ENCODE measurements at regions not wholly inside any gene's neighbourhood (a gene's known extent, or its start where the extent isn't known, plus 50 kb on each side); places are given as distances from the start of the nearest gene placed in this dataset.

DNA sequence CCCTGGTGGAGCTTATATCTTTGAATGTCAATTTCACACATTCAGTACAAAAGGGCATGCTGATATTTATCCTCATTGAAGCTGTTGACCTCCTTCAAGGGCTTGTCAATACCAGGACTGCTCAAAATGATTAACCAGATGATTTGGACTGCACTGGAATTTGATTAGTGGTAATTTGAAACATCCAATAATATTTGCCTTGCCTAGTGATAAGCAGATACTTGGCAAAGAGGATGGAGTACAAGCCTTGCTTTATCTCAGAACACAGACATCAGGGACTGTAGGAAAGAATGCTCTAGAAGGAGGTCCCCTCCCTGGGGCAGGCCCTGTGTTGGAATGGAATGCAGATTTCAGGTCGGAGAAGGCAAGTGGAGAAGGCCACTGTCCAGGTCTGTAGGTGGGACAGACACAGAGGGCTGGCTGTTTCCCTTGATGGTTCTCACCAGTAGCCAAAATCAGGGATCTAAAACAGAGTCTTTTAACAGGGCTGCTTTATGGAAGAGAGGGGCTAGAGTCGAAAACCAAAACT, 64.8 kb upstream of the ZNF648 start:
- intact Hi-C loops (cut with DNase I): no loop called here
- TF ChIP-seq, protein P1, sequence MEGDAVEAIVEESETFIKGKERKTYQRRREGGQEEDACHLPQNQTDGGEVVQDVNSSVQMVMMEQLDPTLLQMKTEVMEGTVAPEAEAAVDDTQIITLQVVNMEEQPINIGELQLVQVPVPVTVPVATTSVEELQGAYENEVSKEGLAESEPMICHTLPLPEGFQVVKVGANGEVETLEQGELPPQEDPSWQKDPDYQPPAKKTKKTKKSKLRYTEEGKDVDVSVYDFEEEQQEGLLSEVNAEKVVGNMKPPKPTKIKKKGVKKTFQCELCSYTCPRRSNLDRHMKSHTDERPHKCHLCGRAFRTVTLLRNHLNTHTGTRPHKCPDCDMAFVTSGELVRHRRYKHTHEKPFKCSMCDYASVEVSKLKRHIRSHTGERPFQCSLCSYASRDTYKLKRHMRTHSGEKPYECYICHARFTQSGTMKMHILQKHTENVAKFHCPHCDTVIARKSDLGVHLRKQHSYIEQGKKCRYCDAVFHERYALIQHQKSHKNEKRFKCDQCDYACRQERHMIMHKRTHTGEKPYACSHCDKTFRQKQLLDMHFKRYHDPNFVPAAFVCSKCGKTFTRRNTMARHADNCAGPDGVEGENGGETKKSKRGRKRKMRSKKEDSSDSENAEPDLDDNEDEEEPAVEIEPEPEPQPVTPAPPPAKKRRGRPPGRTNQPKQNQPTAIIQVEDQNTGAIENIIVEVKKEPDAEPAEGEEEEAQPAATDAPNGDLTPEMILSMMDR (IDR thresholded peaks at IDR 0.05): no peak
- no peak for TF ChIP-seq POLR2A (IDR thresholded peaks at IDR 0.05)
- 74 to 80% (median 77%) methylated on average over 2 of the region's 2 CpGs for WGBS, 4 donors
- no peak overlapping the region for H3K27ac ChIP-seq
- H3K4me1 ChIP-seq (replicated peaks in 1 of 2): no peaks in the 10 kb centered on the region
- no peaks in the 10 kb centered on the region for H3K36me3 ChIP-seq (replicated peaks in 1 of 2)
- H3K9me3 ChIP-seq (replicated peaks in 1 of 3): no peaks in the 10 kb centered on the region
- DNase-seq: no peak
- no peaks in the 10 kb centered on the region for H3K27me3 ChIP-seq
- H3K4me3 ChIP-seq: no peak overlapping the region

DNA sequence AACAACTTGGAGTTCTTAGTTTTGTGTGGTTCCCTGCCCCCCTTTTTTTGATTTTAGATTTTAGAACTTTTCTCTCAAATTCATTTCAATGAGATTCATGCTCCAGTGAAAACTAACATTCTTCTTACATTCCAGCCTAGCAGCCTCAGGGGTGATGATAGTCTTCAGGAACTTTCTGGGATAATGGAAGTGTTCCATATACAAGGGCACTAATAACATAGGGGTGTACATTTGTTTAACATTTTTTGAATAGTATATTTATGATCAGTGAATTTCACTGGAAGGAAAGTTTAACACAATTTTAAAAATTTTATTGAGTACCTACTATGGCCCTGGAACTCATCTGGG, 61.4 kb upstream of the ZNF648 start:
- no peaks in the 10 kb centered on the region for H3K36me3 ChIP-seq (replicated peaks in 1 of 2)
- H3K4me1 ChIP-seq (replicated peaks in 1 of 2): no peaks in the 10 kb centered on the region
- DNase-seq: no peak
- no peak overlapping the region for H3K4me3 ChIP-seq
- TF ChIP-seq, protein P1 (IDR thresholded peaks at IDR 0.05): no peak
- no peak for TF ChIP-seq POLR2A (IDR thresholded peaks at IDR 0.05)
- H3K27ac ChIP-seq: no peak overlapping the region
- intact Hi-C loops (cut with DNase I): no loop called here
- no peaks in the 10 kb centered on the region for H3K27me3 ChIP-seq
- no peaks in the 10 kb centered on the region for H3K9me3 ChIP-seq (replicated peaks in 1 of 3)

DNA sequence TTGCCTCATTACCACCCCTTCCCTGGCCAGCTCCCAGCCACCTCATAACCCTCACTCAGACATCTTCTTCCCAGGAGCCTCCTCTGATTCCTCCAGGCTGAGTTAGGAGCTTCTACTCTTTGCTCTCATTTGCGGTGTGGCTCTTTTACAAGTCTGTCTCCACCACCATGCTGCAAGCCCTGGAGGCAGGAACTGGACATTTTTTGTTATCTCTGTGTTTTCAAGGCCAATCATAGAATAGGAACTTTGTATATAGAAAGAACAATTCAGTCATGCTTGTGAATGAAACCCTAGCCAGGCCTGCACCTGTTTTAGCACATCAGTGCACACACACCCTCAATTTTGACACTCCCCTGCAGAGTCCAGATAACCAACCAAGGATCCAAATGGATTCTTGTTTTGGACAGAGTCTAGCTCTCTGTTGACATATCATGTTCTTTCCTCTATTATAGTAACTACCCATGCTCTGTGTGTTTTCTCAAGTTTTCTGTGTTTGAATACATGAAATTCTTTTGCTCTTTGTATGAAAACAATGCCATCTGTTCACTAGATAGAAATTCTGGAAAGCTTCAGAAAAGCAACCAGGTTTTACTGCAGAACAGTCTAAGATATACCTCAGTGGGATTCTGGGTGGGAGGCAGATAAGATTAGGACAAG, 60.9 kb upstream of the ZNF648 start:
- 79 to 90% (median 86%) methylated on average over 1 of the region's 1 CpG for WGBS, 4 donors
- Histone ChIP-seq H3K27ac (no peak overlapping the region), H3K36me3 (replicated peaks in 1 of 2) (no peaks in the 10 kb centered on the region), H3K27me3 (no peaks in the 10 kb centered on the region), H3K9me3 (replicated peaks in 1 of 3) (no peaks in the 10 kb centered on the region), H3K4me3 (no peak overlapping the region), H3K4me1 (replicated peaks in 1 of 2) (no peaks in the 10 kb centered on the region)
- TF ChIP-seq, protein P1 (IDR thresholded peaks at IDR 0.05): no peak
- TF ChIP-seq POLR2A (IDR thresholded peaks at IDR 0.05): no peak
- no peak for DNase-seq
- intact Hi-C loops (cut with DNase I): no loop called here

GRCh38 chr1:182121787-182122186, 60.3 kb upstream of the ZNF648 start:
- intact Hi-C loops (cut with DNase I): no loop called here
- Histone ChIP-seq H3K4me1 (replicated peaks in 1 of 2) (no peaks in the 10 kb centered on the region), H3K4me3 (no peak overlapping the region), H3K27ac (peak overlapping the region in 1 of 5 donors; percentile 83), H3K27me3 (no peaks in the 10 kb centered on the region), H3K36me3 (replicated peaks in 1 of 2) (no peaks in the 10 kb centered on the region), H3K9me3 (replicated peaks in 1 of 3) (no peaks in the 10 kb centered on the region)
- DNase-seq: no peak
- 86 to 97% (median 88%) methylated on average over 2 of the region's 2 CpGs for WGBS, 4 donors
- TF ChIP-seq, protein P1 (IDR thresholded peaks at IDR 0.05): no peak
- no peak for TF ChIP-seq POLR2A (IDR thresholded peaks at IDR 0.05)
